Gastrocnemius medialis (tissue), 4 donors: ENCODE measurements at regions not wholly inside any gene's neighbourhood (a gene's known extent, or its start where the extent isn't known, plus 50 kb on each side); places are given as distances from the start of the nearest gene placed in this dataset.

Experiments used
- POLR2A ChIP-seq, 2 donors: fragments of 450-650 bp; IDR thresholded peaks; one replicate each; pipeline ENCODE4 v1.6.1; 2017; ENCODE audit warnings: antibody characterized with exemption in 2 of 2, mild to moderate bottlenecking in 2 of 2, moderate library complexity in 2 of 2
- TF ChIP-seq, protein P1 (sequence below), 5 experiments: fragments of 450-650 bp in 3 of 5; fragments of 200-600 bp in 2 of 5; sonication (generic) in 2 of 5; IDR thresholded peaks in 4 of 5; conservative IDR thresholded peaks in 1 of 5; 1 replicate in 4 of 5; 2 replicates in 1 of 5; pipeline ENCODE4 v1.5.1; 2016 to 2019; ENCODE audit warnings: antibody characterized with exemption in 5 of 5, mild to moderate bottlenecking in 3 of 5, moderate library complexity in 3 of 5

DNA sequence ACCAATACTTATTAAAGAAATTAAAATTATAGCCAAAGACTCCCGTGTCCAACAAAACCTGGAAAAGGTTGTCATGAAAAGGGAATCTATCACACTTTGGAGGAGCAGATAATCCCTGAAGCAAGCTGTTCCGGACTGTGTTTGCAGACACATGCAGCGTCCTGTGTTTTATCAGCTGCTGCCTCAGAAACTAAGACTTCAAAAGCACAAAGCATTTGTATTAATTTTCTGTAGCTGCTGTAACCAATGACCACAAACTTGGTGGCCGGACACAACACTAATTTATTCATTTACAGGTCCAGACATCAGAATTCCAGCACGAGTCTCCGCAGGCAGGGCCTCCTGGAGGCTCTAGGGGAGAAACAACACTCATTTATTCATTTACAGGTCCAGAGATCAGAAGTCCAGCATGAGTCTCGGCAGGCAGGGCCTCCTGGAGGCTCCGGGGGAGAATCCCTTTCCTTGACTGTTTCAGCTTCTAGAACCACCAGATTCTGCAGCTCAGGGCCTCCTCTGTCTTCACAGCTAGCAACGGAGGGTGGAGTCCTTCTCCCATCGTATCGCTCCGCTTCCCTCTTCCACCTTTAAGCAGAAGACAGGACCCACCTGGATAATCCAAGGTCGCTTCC, 465.3 kb downstream of the BRD1 start:
- TF ChIP-seq, protein P1, sequence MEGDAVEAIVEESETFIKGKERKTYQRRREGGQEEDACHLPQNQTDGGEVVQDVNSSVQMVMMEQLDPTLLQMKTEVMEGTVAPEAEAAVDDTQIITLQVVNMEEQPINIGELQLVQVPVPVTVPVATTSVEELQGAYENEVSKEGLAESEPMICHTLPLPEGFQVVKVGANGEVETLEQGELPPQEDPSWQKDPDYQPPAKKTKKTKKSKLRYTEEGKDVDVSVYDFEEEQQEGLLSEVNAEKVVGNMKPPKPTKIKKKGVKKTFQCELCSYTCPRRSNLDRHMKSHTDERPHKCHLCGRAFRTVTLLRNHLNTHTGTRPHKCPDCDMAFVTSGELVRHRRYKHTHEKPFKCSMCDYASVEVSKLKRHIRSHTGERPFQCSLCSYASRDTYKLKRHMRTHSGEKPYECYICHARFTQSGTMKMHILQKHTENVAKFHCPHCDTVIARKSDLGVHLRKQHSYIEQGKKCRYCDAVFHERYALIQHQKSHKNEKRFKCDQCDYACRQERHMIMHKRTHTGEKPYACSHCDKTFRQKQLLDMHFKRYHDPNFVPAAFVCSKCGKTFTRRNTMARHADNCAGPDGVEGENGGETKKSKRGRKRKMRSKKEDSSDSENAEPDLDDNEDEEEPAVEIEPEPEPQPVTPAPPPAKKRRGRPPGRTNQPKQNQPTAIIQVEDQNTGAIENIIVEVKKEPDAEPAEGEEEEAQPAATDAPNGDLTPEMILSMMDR (IDR thresholded peaks at IDR 0.05 in 4 of 5, conservative IDR thresholded peaks at IDR 0.05 in 1 of 5): no peak
- TF ChIP-seq POLR2A (IDR thresholded peaks at IDR 0.05): no peak
